Uterus (tissue), 2 donors: ENCODE measurements at regions not wholly inside any gene's neighbourhood (a gene's known extent, or its start where the extent isn't known, plus 50 kb on each side); places are given as distances from the start of the nearest gene placed in this dataset.

ENCODE experiments used
- CTCF ChIP-seq, 4 experiments: fragments of 200-600 bp in 2 of 4; fragments of 450-650 bp in 2 of 4; sonication (generic) in 2 of 4; IDR thresholded peaks; one replicate each; pipeline ENCODE4 v1.5.1; 2016 to 2019; ENCODE audit warnings: antibody characterized with exemption in 4 of 4, mild to moderate bottlenecking in 2 of 4, moderate library complexity in 1 of 4
- POLR2A ChIP-seq, 2 donors: fragments of 450-650 bp; IDR thresholded peaks; one replicate each; pipeline ENCODE4 v1.6.1; 2016; ENCODE audit warnings: antibody characterized with exemption in 2 of 2, mild to moderate bottlenecking in 1 of 2, moderate library complexity in 1 of 2

DNA sequence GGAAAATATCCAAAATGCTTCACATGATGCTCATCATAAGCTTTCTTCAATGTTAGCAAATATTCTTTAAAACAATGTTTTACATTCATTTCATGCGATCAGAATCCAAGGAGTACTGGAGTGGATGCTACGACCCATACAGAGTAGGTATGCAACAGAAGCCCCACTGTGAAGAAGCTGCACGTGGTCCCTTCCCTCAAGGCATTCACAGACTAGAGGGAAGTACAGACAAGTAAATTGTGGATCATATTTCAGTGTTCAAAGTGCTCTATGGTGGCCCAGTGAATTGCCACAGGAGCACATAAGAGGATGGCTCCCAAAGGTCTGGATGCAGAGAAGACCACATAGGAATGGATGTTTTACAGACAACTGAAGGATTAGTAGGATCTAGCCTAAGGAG is 789.9 kb downstream of the IGSF11 start:
- TF ChIP-seq CTCF (IDR thresholded peaks at IDR 0.05) (no peak), POLR2A (IDR thresholded peaks at IDR 0.05) (no peak)
